Liver (tissue), 8 donors: ENCODE measurements at regions not wholly inside any gene's neighbourhood (a gene's known extent, or its start where the extent isn't known, plus 50 kb on each side); places are given as distances from the start of the nearest gene placed in this dataset.

Experiments used
- DNase-seq: peaks from one replicate; pipeline ENCODE4 v3.0.0-alpha.2; 2017; ENCODE audit warnings: low spot score
- H3K27ac ChIP-seq, 2 donors: one replicate each; pipeline ENCODE4 v1.7.0; 2013; ENCODE audit warnings: inconsistent platforms in 2 of 2, low read length in 2 of 2, control low read depth in 1 of 2, low read depth in 1 of 2, mild to moderate bottlenecking in 1 of 2
- H3K27me3 ChIP-seq, 4 donors: one replicate each; pipeline versions ENCODE4 v1.6.1 to v1.7.0; 2013; ENCODE audit warnings: low read length in 3 of 4, inconsistent platforms in 1 of 4, mild to moderate bottlenecking in 1 of 4, moderate library complexity in 1 of 4; ENCODE audit not compliant: control insufficient read depth in 4 of 4, insufficient read depth in 4 of 4
- H3K36me3 ChIP-seq, 4 donors: one replicate each; pipeline versions ENCODE4 v1.6.1 to v1.7.0; 2013; ENCODE audit warnings: low read length in 3 of 4, mild to moderate bottlenecking in 3 of 4, low read depth in 1 of 4, moderate library complexity in 1 of 4; ENCODE audit not compliant: control insufficient read depth in 4 of 4, insufficient read depth in 3 of 4
- H3K4me1 ChIP-seq, 4 donors: one replicate each; pipeline versions ENCODE4 v1.6.1 to v1.7.0; 2013; ENCODE audit warnings: low read length in 3 of 4, mild to moderate bottlenecking in 3 of 4, moderate library complexity in 1 of 4; ENCODE audit not compliant: control insufficient read depth in 4 of 4, insufficient read depth in 4 of 4
- H3K4me3 ChIP-seq, 3 donors: one replicate each; pipeline versions ENCODE4 v1.6.1 to v1.7.0; 2013; ENCODE audit warnings: low read length in 3 of 3, control low read depth in 1 of 3, low read depth in 1 of 3, mild to moderate bottlenecking in 1 of 3
- H3K9ac ChIP-seq, 2 donors: one replicate each; pipeline ENCODE4 v1.7.0; 2013; ENCODE audit warnings: low read length in 2 of 2, mild to moderate bottlenecking in 2 of 2, moderate library complexity in 2 of 2, control low read depth in 1 of 2, low read depth in 1 of 2
- H3K9me3 ChIP-seq, 4 donors: one replicate each; pipeline versions ENCODE4 v1.6.1 to v1.7.0; 2013; ENCODE audit warnings: low read length in 3 of 4; ENCODE audit not compliant: control insufficient read depth in 4 of 4
- ATF3 ChIP-seq: IDR thresholded peaks from 2 replicates; pipeline ENCODE4 v1.6.1; 2016; ENCODE audit warnings: antibody characterized with exemption
- CTCF ChIP-seq: fragments of 150-350 bp; IDR thresholded peaks from 2 replicates; pipeline ENCODE4 v1.5.1; 2017; ENCODE audit warnings: improper control_type of control experiment, low read depth, low read length; ENCODE audit not compliant: missing input control
- EGR1 ChIP-seq, 2 donors: IDR thresholded peaks; 2 replicates each; pipeline ENCODE4 v1.6.1; 2016 to 2018; ENCODE audit warnings: antibody characterized with exemption in 2 of 2, low read depth in 2 of 2
- FOXA1 ChIP-seq: IDR thresholded peaks from 2 replicates; pipeline ENCODE4 v1.6.1; 2016; ENCODE audit warnings: antibody characterized with exemption
- FOXA2 ChIP-seq: IDR thresholded peaks from 2 replicates; pipeline ENCODE4 v1.6.1; 2016; ENCODE audit warnings: antibody characterized with exemption
- GABPA ChIP-seq, 2 donors: IDR thresholded peaks in 1 of 2; conservative IDR thresholded peaks in 1 of 2; 2 replicates each; pipeline ENCODE4 v1.6.1; 2016; ENCODE audit warnings: antibody characterized with exemption in 2 of 2, mild to moderate bottlenecking in 1 of 2, moderate library complexity in 1 of 2
- HNF4A ChIP-seq, 2 donors: conservative IDR thresholded peaks; 2 replicates each; pipeline ENCODE4 v1.6.1; 2016; ENCODE audit warnings: antibody characterized with exemption in 2 of 2, mild to moderate bottlenecking in 2 of 2
- HNF4G ChIP-seq: IDR thresholded peaks from 2 replicates; pipeline ENCODE4 v1.6.1; 2016; ENCODE audit warnings: antibody characterized with exemption
- JUND ChIP-seq, 2 donors: IDR thresholded peaks; 2 replicates each; pipeline ENCODE4 v1.6.1; 2016; ENCODE audit warnings: antibody characterized with exemption in 2 of 2
- NR2F2 ChIP-seq: IDR thresholded peaks from 2 replicates; pipeline ENCODE4 v1.6.1; 2016; ENCODE audit warnings: antibody characterized with exemption
- RAD21 ChIP-seq, 2 donors: IDR thresholded peaks; 2 replicates each; pipeline ENCODE4 v1.6.1; 2016; ENCODE audit warnings: antibody characterized with exemption in 2 of 2, mild to moderate bottlenecking in 2 of 2
- RXRA ChIP-seq, 2 donors: IDR thresholded peaks; 2 replicates each; pipeline ENCODE4 v1.6.1; 2017 to 2018; ENCODE audit warnings: antibody characterized with exemption in 2 of 2, mild to moderate bottlenecking in 1 of 2
- SP1 ChIP-seq: IDR thresholded peaks from 2 replicates; pipeline ENCODE4 v1.6.1; 2018; ENCODE audit warnings: antibody characterized with exemption, mild to moderate bottlenecking
- TAF1 ChIP-seq: conservative IDR thresholded peaks from 2 replicates; pipeline ENCODE4 v1.6.1; 2016; ENCODE audit warnings: antibody characterized with exemption, mild to moderate bottlenecking
- YY1 ChIP-seq: IDR thresholded peaks from 2 replicates; pipeline ENCODE4 v1.6.1; 2016; ENCODE audit warnings: antibody characterized with exemption, mild to moderate bottlenecking
- WGBS: extraction: QIAGEN DNeasy Blood & Tissue Kit; methylation state at CpG from one replicate; pipeline ENCODE4 v1.1.7; 2013; 5-methylcytosine and 5-hydroxymethylcytosine counted together
- TF ChIP-seq, protein P1 (sequence below): IDR thresholded peaks from 2 replicates; pipeline ENCODE4 v1.6.1; 2016; ENCODE audit warnings: antibody characterized with exemption
- TF ChIP-seq, protein P2 (sequence below): IDR thresholded peaks from 2 replicates; pipeline ENCODE4 v1.6.1; 2016; ENCODE audit warnings: antibody characterized with exemption
- donor health status: healthy.
- donor health status: healthy.
- donor health status: healthy.
- donor health status: healthy.
- donor health status: healthy.

GRCh38 chr4:19193274-19193981 is 1058.3 kb upstream of the SLIT2 start:
- H3K27ac ChIP-seq: no peak overlapping the region

DNA sequence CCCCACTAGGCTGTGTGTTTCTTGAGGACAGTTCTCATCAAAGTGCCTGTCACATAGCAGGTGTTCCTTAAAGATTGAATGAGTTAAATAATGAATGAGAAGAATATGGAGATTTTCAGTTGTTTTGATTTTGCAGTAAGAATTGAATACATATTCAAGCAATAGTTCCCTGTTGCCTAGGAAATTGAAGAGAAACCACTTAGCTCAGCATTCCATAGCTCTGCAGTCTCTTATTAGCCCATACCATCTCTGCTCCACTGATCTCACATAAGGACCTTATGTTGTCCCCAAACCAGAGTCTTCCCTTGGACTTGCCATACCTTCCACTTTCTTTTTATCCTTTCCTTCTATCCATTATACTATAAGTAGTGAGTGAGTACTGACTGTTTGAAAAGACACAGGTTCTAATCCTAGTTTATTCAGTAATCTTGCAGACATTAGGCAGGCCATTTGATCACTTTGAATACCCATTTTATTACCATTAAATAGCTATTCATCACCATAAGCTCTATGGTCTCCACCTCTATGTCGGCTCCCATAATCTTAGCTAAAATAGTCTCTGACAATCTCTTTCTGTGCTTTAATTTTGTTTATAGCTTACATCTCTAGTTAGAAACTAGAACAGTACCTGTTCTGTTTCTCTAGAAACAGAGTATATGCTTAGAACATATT is 1059.6 kb upstream of the SLIT2 start:
- 81% methylated on average over 1 of the region's 1 CpG for WGBS

More at GRCh38 chr4:19193274-19193981, 1058.3 kb upstream of the SLIT2 start:
- WGBS: 31% methylated on average over 9 of the region's 9 CpGs
- no peak overlapping the region for H3K9ac ChIP-seq
- no peaks in the 10 kb centered on the region for H3K9me3 ChIP-seq
- no peak for TF ChIP-seq EGR1 (IDR thresholded peaks at IDR 0.05; ENCODE audit: low read depth in 2 of 2)
- TF ChIP-seq, protein P1, sequence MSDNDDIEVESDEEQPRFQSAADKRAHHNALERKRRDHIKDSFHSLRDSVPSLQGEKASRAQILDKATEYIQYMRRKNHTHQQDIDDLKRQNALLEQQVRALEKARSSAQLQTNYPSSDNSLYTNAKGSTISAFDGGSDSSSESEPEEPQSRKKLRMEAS: no peak
- TF ChIP-seq, protein P2, sequence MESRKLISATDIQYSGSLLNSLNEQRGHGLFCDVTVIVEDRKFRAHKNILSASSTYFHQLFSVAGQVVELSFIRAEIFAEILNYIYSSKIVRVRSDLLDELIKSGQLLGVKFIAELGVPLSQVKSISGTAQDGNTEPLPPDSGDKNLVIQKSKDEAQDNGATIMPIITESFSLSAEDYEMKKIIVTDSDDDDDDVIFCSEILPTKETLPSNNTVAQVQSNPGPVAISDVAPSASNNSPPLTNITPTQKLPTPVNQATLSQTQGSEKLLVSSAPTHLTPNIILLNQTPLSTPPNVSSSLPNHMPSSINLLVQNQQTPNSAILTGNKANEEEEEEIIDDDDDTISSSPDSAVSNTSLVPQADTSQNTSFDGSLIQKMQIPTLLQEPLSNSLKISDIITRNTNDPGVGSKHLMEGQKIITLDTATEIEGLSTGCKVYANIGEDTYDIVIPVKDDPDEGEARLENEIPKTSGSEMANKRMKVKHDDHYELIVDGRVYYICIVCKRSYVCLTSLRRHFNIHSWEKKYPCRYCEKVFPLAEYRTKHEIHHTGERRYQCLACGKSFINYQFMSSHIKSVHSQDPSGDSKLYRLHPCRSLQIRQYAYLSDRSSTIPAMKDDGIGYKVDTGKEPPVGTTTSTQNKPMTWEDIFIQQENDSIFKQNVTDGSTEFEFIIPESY: no peak
- TF ChIP-seq SP1: no peak
- TF ChIP-seq NR2F2: no peak
- TF ChIP-seq ATF3: no peak
- TF ChIP-seq JUND (IDR thresholded peaks at IDR 0.05): no peak
- TF ChIP-seq FOXA1: no peak
- H3K4me3 ChIP-seq: no peak overlapping the region
- DNase-seq: no peak
- H3K36me3 ChIP-seq: no peaks in the 10 kb centered on the region
- H3K4me1 ChIP-seq: no peaks in the 10 kb centered on the region
- H3K27me3 ChIP-seq: no peaks in the 10 kb centered on the region

GRCh38 chr4:19187691-19188090 is 1064.0 kb upstream of the SLIT2 start:
- Histone ChIP-seq H3K27ac (no peak overlapping the region), H3K9ac (no peak overlapping the region), H3K36me3 (no peaks in the 10 kb centered on the region), H3K4me1 (no peaks in the 10 kb centered on the region), H3K9me3 (no peaks in the 10 kb centered on the region), H3K27me3 (no peaks in the 10 kb centered on the region), H3K4me3 (no peak overlapping the region)
- DNase-seq: no peak
- WGBS: 44% methylated on average over 3 of the region's 3 CpGs
- TF ChIP-seq HNF4A (conservative IDR thresholded peaks at IDR 0.05) (no peak), RAD21 (IDR thresholded peaks at IDR 0.05) (no peak), GABPA (IDR thresholded peaks at IDR 0.05 in 1 of 2, conservative IDR thresholded peaks at IDR 0.05 in 1 of 2) (no peak), NR2F2 (no peak), CTCF (no peak), YY1 (no peak), ATF3 (no peak), FOXA2 (no peak), JUND (IDR thresholded peaks at IDR 0.05) (no peak), RXRA (IDR thresholded peaks at IDR 0.05) (no peak), HNF4G (no peak), TAF1 (no peak), FOXA1 (no peak)
- TF ChIP-seq, protein P2: no peak
- TF ChIP-seq, protein P1: no peak

More for the DNA sequence above, 1059.6 kb upstream of the SLIT2 start:
- Histone ChIP-seq H3K27ac (no peak overlapping the region), H3K9me3 (no peaks in the 10 kb centered on the region), H3K36me3 (no peaks in the 10 kb centered on the region), H3K4me3 (no peak overlapping the region), H3K27me3 (no peaks in the 10 kb centered on the region), H3K4me1 (no peaks in the 10 kb centered on the region), H3K9ac (no peak overlapping the region)
- no peak for DNase-seq
- no peak for TF ChIP-seq EGR1 (IDR thresholded peaks at IDR 0.05; ENCODE audit: low read depth in 2 of 2)
- TF ChIP-seq TAF1: no peak
- no peak for TF ChIP-seq ATF3
